Esophagus squamous epithelium (tissue), 4 donors: ENCODE measurements at regions not wholly inside any gene's neighbourhood (a gene's known extent, or its start where the extent isn't known, plus 50 kb on each side); places are given as distances from the start of the nearest gene placed in this dataset.

Experiments used
- CTCF ChIP-seq, 6 experiments: fragments of 450-650 bp in 4 of 6; fragments of 200-600 bp in 2 of 6; sonication (generic) in 2 of 6; IDR thresholded peaks; one replicate each; pipeline ENCODE4 v1.5.1; 2016 to 2019; ENCODE audit warnings: antibody characterized with exemption in 6 of 6, mild to moderate bottlenecking in 4 of 6, moderate library complexity in 4 of 6
- POLR2A ChIP-seq, 4 donors: fragments of 450-650 bp; IDR thresholded peaks; one replicate each; pipeline ENCODE4 v1.6.1; 2017; ENCODE audit warnings: antibody characterized with exemption in 4 of 4, mild to moderate bottlenecking in 4 of 4, moderate library complexity in 3 of 4

GRCh38 chr10:113348694-113349093, 204.2 kb upstream of the HABP2 start:
- TF ChIP-seq POLR2A (IDR thresholded peaks at IDR 0.05) (no peak), CTCF (IDR thresholded peaks at IDR 0.05) (no peak)
